IPS-20b (cell line): ENCODE measurements at regions not wholly inside any gene's neighbourhood (a gene's known extent, or its start where the extent isn't known, plus 50 kb on each side); places are given as distances from the start of the nearest gene placed in this dataset.
A peak's percentile ranks its signal among the peaks of the same experiment; 100 is the strongest.
"Not testable (repeated sequence)": the region's sequence is repeated elsewhere in the genome, so short reads cannot be mapped to it uniquely, and the experiment has no call there.

Experiments used
- H3K27ac ChIP-seq: one replicate; pipeline ENCODE4 v1.5.1; 2013; ENCODE audit warnings: low read length
- H3K27me3 ChIP-seq: 2 replicates; pipeline ENCODE4 v1.6.1; 2013; ENCODE audit warnings: mild to moderate bottlenecking, low read length, inconsistent platforms; ENCODE audit not compliant: insufficient read depth
- H3K36me3 ChIP-seq: 2 replicates; pipeline ENCODE4 v1.6.1; 2013; ENCODE audit warnings: low read depth, mild to moderate bottlenecking, inconsistent platforms, low read length, moderate library complexity; ENCODE audit not compliant: insufficient read depth
- H3K4me1 ChIP-seq: 2 replicates; pipeline ENCODE4 v1.6.1; 2013; ENCODE audit warnings: mild to moderate bottlenecking, control low read depth, inconsistent platforms, low read length, moderate library complexity; ENCODE audit not compliant: insufficient read depth
- H3K4me3 ChIP-seq: 2 replicates; pipeline ENCODE4 v1.5.1; 2013; ENCODE audit warnings: mild to moderate bottlenecking, low read length, inconsistent platforms
- H3K9ac ChIP-seq: 2 replicates; pipeline ENCODE4 v1.6.1; 2013; ENCODE audit warnings: low read depth, mild to moderate bottlenecking, inconsistent platforms, low read length, moderate library complexity
- H3K9me3 ChIP-seq: 2 replicates; pipeline ENCODE4 v1.6.1; 2013; ENCODE audit warnings: mild to moderate bottlenecking, low read depth, low read length, inconsistent platforms; ENCODE audit not compliant: insufficient read depth

- Histone ChIP-seq H3K27me3 (no peaks in the 10 kb centered on the region), H3K9ac (no peak overlapping the region), H3K4me1 (no peaks in the 10 kb centered on the region), H3K9me3 (no peaks in the 10 kb centered on the region), H3K27ac (no peak overlapping the region), H3K4me3 (no peak overlapping the region), H3K36me3 (no peaks in the 10 kb centered on the region)
Observed at GRCh38 chr7:54260941-54261371, 281.2 kb upstream of the VSTM2A start.

- Histone ChIP-seq H3K9me3 (no peaks in the 10 kb centered on the region; the same call in 1 of the 2 replicates), H3K27ac (no peak overlapping the region), H3K36me3 (no peaks in the 10 kb centered on the region), H3K4me1 (peaks cover 12% of the 10 kb centered on the region; the same call in 1 of the 2 replicates), H3K27me3 (no peaks in the 10 kb centered on the region), H3K4me3 (no peak overlapping the region), H3K9ac (no peak overlapping the region)
Observed at GRCh38 chr7:54278847-54279246, 263.3 kb upstream of the VSTM2A start.

- Histone ChIP-seq H3K27ac (no peak overlapping the region), H3K9ac (peak overlapping the region; percentile 38; the same call in 1 of the 2 replicates), H3K4me1 (peaks cover 12% of the 10 kb centered on the region; the same call in 1 of the 2 replicates), H3K9me3 (peaks cover 4% of the 10 kb centered on the region), H3K27me3 (no peaks in the 10 kb centered on the region), H3K36me3 (no peaks in the 10 kb centered on the region), H3K4me3 (peak overlapping the region; percentile 29; the same call in 1 of the 2 replicates)
Observed at GRCh38 chr7:54292171-54292925, 249.8 kb upstream of the VSTM2A start.

- H3K36me3 ChIP-seq = no peaks in the 10 kb centered on the region
- H3K9ac ChIP-seq = no peak overlapping the region
- H3K4me1 ChIP-seq = no peaks in the 10 kb centered on the region
- no peaks in the 10 kb centered on the region for H3K27me3 ChIP-seq
- H3K4me3 ChIP-seq = no peak overlapping the region
- H3K9me3 ChIP-seq = no peaks in the 10 kb centered on the region
- H3K27ac ChIP-seq = no peak overlapping the region
Observed at GRCh38 chr7:54299426-54299825, 242.7 kb upstream of the VSTM2A start.

- not testable (repeated sequence) for H3K9me3 ChIP-seq, H3K27ac ChIP-seq, H3K9ac ChIP-seq, H3K36me3 ChIP-seq, H3K4me1 ChIP-seq, H3K4me3 ChIP-seq, H3K27me3 ChIP-seq
Observed at GRCh38 chr7:54315955-54316354, 226.2 kb upstream of the VSTM2A start.

- H3K9me3 ChIP-seq = peaks cover 12% of the 10 kb centered on the region; the same call in 1 of the 2 replicates
- no peak overlapping the region for H3K27ac ChIP-seq
- no peaks in the 10 kb centered on the region for H3K36me3 ChIP-seq
- H3K4me3 ChIP-seq = no peak overlapping the region
- H3K27me3 ChIP-seq = peaks cover 17% of the 10 kb centered on the region
- peaks cover 7% of the 10 kb centered on the region; the same call in 1 of the 2 replicates for H3K4me1 ChIP-seq
- no peak overlapping the region for H3K9ac ChIP-seq
Observed at GRCh38 chr7:54326592-54327167, 215.5 kb upstream of the VSTM2A start.

GRCh38 chr7:54330216-54330800 lies 211.9 kb upstream of the VSTM2A start:
- H3K36me3 ChIP-seq = no peaks in the 10 kb centered on the region

GRCh38 chr7:54331311-54331710 lies 210.9 kb upstream of the VSTM2A start:
- H3K4me1 ChIP-seq = peaks cover 10% of the 10 kb centered on the region; the same call in 1 of the 2 replicates
- H3K27ac ChIP-seq = no peak overlapping the region
- peaks cover 17% of the 10 kb centered on the region for H3K27me3 ChIP-seq
- H3K4me3 ChIP-seq = no peak overlapping the region
- H3K9ac ChIP-seq = no peak overlapping the region
- H3K9me3 ChIP-seq = no peaks in the 10 kb centered on the region
- H3K36me3 ChIP-seq = no peaks in the 10 kb centered on the region

More at GRCh38 chr7:54330216-54330800, 211.9 kb upstream of the VSTM2A start:
- no peak overlapping the region for H3K9ac ChIP-seq
- peaks cover 17% of the 10 kb centered on the region for H3K27me3 ChIP-seq
- peaks cover 12% of the 10 kb centered on the region; the same call in 1 of the 2 replicates for H3K4me1 ChIP-seq
- no peaks in the 10 kb centered on the region for H3K9me3 ChIP-seq
- no peak overlapping the region for H3K4me3 ChIP-seq
- H3K27ac ChIP-seq = no peak overlapping the region

- Histone ChIP-seq H3K9ac (no peak overlapping the region), H3K4me1 (peaks cover 10% of the 10 kb centered on the region; the same call in 1 of the 2 replicates), H3K27ac (no peak overlapping the region), H3K27me3 (peaks cover 17% of the 10 kb centered on the region), H3K9me3 (no peaks in the 10 kb centered on the region), H3K36me3 (no peaks in the 10 kb centered on the region), H3K4me3 (no peak overlapping the region)
Observed at GRCh38 chr7:54332301-54332700, 209.9 kb upstream of the VSTM2A start.

GRCh38 chr7:54333952-54334351 lies 208.2 kb upstream of the VSTM2A start:
- Histone ChIP-seq H3K4me1 (peaks cover 10% of the 10 kb centered on the region; the same call in 1 of the 2 replicates), H3K27me3 (peaks cover 16% of the 10 kb centered on the region), H3K27ac (no peak overlapping the region), H3K36me3 (no peaks in the 10 kb centered on the region), H3K9me3 (no peaks in the 10 kb centered on the region), H3K9ac (no peak overlapping the region), H3K4me3 (no peak overlapping the region)

GRCh38 chr7:54336800-54337199 lies 205.4 kb upstream of the VSTM2A start:
- Histone ChIP-seq H3K9me3 (no peaks in the 10 kb centered on the region), H3K36me3 (no peaks in the 10 kb centered on the region), H3K4me1 (peaks cover 6% of the 10 kb centered on the region; the same call in 1 of the 2 replicates), H3K9ac (no peak overlapping the region), H3K4me3 (no peak overlapping the region), H3K27me3 (no peaks in the 10 kb centered on the region), H3K27ac (no peak overlapping the region)
